Lung (tissue), 11 donors: ENCODE measurements at regions not wholly inside any gene's neighbourhood (a gene's known extent, or its start where the extent isn't known, plus 50 kb on each side); places are given as distances from the start of the nearest gene placed in this dataset.
"Not testable (repeated sequence)": the region's sequence is repeated elsewhere in the genome, so short reads cannot be mapped to it uniquely, and the experiment has no call there.

Experiments used
- ATAC-seq: fragments of 200-7000 bp; cut with Tn5 transposase; one replicate; pipeline ENCODE4 v1.9.1; 2020; ENCODE audit warnings: moderate number of reproducible peaks; ENCODE audit not compliant: insufficient read depth, low FRiP score
- DNase-seq, 3 donors: peaks; one replicate each; pipeline ENCODE4 v3.0.0-alpha.2; 2013 to 2017
- H3K27ac ChIP-seq, 2 donors: one replicate each; pipeline ENCODE4 v1.5.1; 2013; ENCODE audit warnings: mild to moderate bottlenecking in 2 of 2, moderate library complexity in 2 of 2, control low read depth in 1 of 2, inconsistent platforms in 1 of 2, low read depth in 1 of 2, low read length in 1 of 2
- H3K27me3 ChIP-seq, 3 donors: one replicate each; pipeline ENCODE4 v1.5.1; 2013; ENCODE audit warnings: low read length in 2 of 3; ENCODE audit not compliant: control insufficient read depth in 3 of 3, insufficient read depth in 3 of 3
- H3K36me3 ChIP-seq, 4 donors: one replicate each; pipeline ENCODE4 v1.5.1; 2013; ENCODE audit warnings: low read length in 4 of 4, mild to moderate bottlenecking in 1 of 4, moderate library complexity in 1 of 4; ENCODE audit not compliant: control insufficient read depth in 4 of 4, insufficient read depth in 4 of 4
- H3K4me1 ChIP-seq, 5 donors: one replicate each; pipeline ENCODE4 v1.5.1; 2013; ENCODE audit warnings: low read length in 5 of 5, mild to moderate bottlenecking in 2 of 5, moderate library complexity in 1 of 5; ENCODE audit not compliant: control insufficient read depth in 5 of 5, insufficient read depth in 5 of 5
- H3K4me3 ChIP-seq: one replicate; pipeline ENCODE4 v1.5.1; 2013; ENCODE audit warnings: mild to moderate bottlenecking, control low read depth, moderate library complexity
- H3K9ac ChIP-seq, 2 donors: one replicate each; pipeline ENCODE4 v1.5.1; 2013; ENCODE audit warnings: low read length in 2 of 2, control low read depth in 1 of 2; ENCODE audit not compliant: insufficient read depth in 1 of 2
- H3K9me3 ChIP-seq, 4 donors: one replicate each; pipeline ENCODE4 v1.5.1; 2013; ENCODE audit warnings: low read length in 3 of 4, mild to moderate bottlenecking in 1 of 4, moderate library complexity in 1 of 4; ENCODE audit not compliant: control insufficient read depth in 4 of 4, insufficient read depth in 3 of 4
- CTCF ChIP-seq: IDR thresholded peaks from 2 replicates; pipeline ENCODE4 v1.5.1; 2012; ENCODE audit warnings: mild to moderate bottlenecking; ENCODE audit errors: control extremely low read depth, extremely low read depth
- WGBS, 2 donors: extraction: QIAGEN DNeasy Blood & Tissue Kit; methylation state at CpG; one replicate each; pipeline ENCODE4 v1.1.7; 2013; 5-methylcytosine and 5-hydroxymethylcytosine counted together
- donor health status: control.
- donor health status: control.
- donor health status: Bipolar disorder and iron deficiency.
- donor health status: healthy.
- donor health status: DM: yes; HTN: yes; CAD: no.

GRCh38 chr1:192459467-192459866 lies 116.1 kb upstream of the RGS1 start:
- H3K4me1 ChIP-seq: no peaks in the 10 kb centered on the region
- H3K27ac ChIP-seq: no peak overlapping the region
- no peaks in the 10 kb centered on the region for H3K27me3 ChIP-seq
- no peak for TF ChIP-seq CTCF
- H3K9ac ChIP-seq: no peak overlapping the region
- no peaks in the 10 kb centered on the region for H3K9me3 ChIP-seq
- ATAC-seq (no peak), DNase-seq (no peak)
- H3K4me3 ChIP-seq: no peak overlapping the region
- no peaks in the 10 kb centered on the region for H3K36me3 ChIP-seq

- H3K27me3 ChIP-seq: no peaks in the 10 kb centered on the region
- no peaks in the 10 kb centered on the region for H3K36me3 ChIP-seq
- DNase-seq: no peak
- H3K4me1 ChIP-seq: no peaks in the 10 kb centered on the region
- H3K27ac ChIP-seq: no peak overlapping the region
- no peak for ATAC-seq
- no peak overlapping the region for H3K9ac ChIP-seq
- 87 to 93% methylated on average over 4 of the region's 4 CpGs for WGBS, 2 donors
- H3K9me3 ChIP-seq: no peaks in the 10 kb centered on the region
- no peak overlapping the region for H3K4me3 ChIP-seq
- no peak for TF ChIP-seq CTCF
Observed at GRCh38 chr1:192461684-192462083, 113.9 kb upstream of the RGS1 start.

GRCh38 chr1:192462616-192463015 lies 113.0 kb upstream of the RGS1 start:
- WGBS, 2 donors: 90 to 94% methylated on average over 3 of the region's 3 CpGs
- Histone ChIP-seq H3K36me3 (no peaks in the 10 kb centered on the region), H3K9me3 (no peaks in the 10 kb centered on the region), H3K27ac (no peak overlapping the region), H3K9ac (no peak overlapping the region), H3K27me3 (no peaks in the 10 kb centered on the region), H3K4me1 (no peaks in the 10 kb centered on the region), H3K4me3 (no peak overlapping the region)
- TF ChIP-seq CTCF: no peak
- DNase-seq (no peak), ATAC-seq (no peak)

- WGBS, 2 donors: 72 to 74% methylated on average over 3 of the region's 3 CpGs
- Histone ChIP-seq H3K9me3 (no peaks in the 10 kb centered on the region), H3K27me3 (no peaks in the 10 kb centered on the region), H3K36me3 (no peaks in the 10 kb centered on the region), H3K4me3 (no peak overlapping the region), H3K4me1 (no peaks in the 10 kb centered on the region), H3K27ac (no peak overlapping the region), H3K9ac (no peak overlapping the region)
- ATAC-seq: no peak
- DNase-seq: no peak
- TF ChIP-seq CTCF: no peak
Observed at GRCh38 chr1:192463661-192464060, 111.9 kb upstream of the RGS1 start.

GRCh38 chr1:192465221-192465620 lies 110.4 kb upstream of the RGS1 start:
- H3K36me3 ChIP-seq, H3K27me3 ChIP-seq, H3K4me3 ChIP-seq, H3K9ac ChIP-seq, ATAC-seq, DNase-seq, H3K9me3 ChIP-seq, H3K27ac ChIP-seq, H3K4me1 ChIP-seq: not testable (repeated sequence)
- WGBS, 2 donors: 83 to 86% methylated on average over 4 of the region's 4 CpGs
